Nephron progenitor cell (in vitro differentiated cells): ENCODE measurements at regions not wholly inside any gene's neighbourhood (a gene's known extent, or its start where the extent isn't known, plus 50 kb on each side); places are given as distances from the start of the nearest gene placed in this dataset.

Experiments
- DNase-seq: peaks from one replicate; pipeline ENCODE4 v3.0.0; 2021
- H3K27ac Mint-ChIP-seq: 2 replicates; pipeline ENCODE4 v1.8.0; 2021; ENCODE audit warnings: mild to moderate bottlenecking, moderate library complexity, mixed read lengths
- H3K27me3 Mint-ChIP-seq: 2 replicates; pipeline ENCODE4 v1.8.0; 2021; ENCODE audit warnings: mild to moderate bottlenecking, low read depth, mixed read lengths; ENCODE audit not compliant: poor library complexity
- H3K36me3 Mint-ChIP-seq: 2 replicates; pipeline ENCODE4 v1.8.0; 2021; ENCODE audit warnings: low read depth, mixed read lengths
- H3K4me1 Mint-ChIP-seq: 2 replicates; pipeline ENCODE4 v1.8.0; 2021; ENCODE audit warnings: mixed read lengths
- H3K4me3 Mint-ChIP-seq: 2 replicates; pipeline ENCODE4 v1.8.0; 2021; ENCODE audit warnings: mild to moderate bottlenecking, moderate library complexity, mixed read lengths
- H3K9me3 Mint-ChIP-seq: 2 replicates; pipeline ENCODE4 v1.8.0; 2021; ENCODE audit warnings: mild to moderate bottlenecking, moderate library complexity, mixed read lengths
- TF ChIP-seq, protein P1 (sequence below): fragments of 200-600 bp; sonication (generic); IDR thresholded peaks from 2 replicates; pipeline ENCODE4 v1.5.0; 2021; ENCODE audit warnings: antibody characterized with exemption

DNA sequence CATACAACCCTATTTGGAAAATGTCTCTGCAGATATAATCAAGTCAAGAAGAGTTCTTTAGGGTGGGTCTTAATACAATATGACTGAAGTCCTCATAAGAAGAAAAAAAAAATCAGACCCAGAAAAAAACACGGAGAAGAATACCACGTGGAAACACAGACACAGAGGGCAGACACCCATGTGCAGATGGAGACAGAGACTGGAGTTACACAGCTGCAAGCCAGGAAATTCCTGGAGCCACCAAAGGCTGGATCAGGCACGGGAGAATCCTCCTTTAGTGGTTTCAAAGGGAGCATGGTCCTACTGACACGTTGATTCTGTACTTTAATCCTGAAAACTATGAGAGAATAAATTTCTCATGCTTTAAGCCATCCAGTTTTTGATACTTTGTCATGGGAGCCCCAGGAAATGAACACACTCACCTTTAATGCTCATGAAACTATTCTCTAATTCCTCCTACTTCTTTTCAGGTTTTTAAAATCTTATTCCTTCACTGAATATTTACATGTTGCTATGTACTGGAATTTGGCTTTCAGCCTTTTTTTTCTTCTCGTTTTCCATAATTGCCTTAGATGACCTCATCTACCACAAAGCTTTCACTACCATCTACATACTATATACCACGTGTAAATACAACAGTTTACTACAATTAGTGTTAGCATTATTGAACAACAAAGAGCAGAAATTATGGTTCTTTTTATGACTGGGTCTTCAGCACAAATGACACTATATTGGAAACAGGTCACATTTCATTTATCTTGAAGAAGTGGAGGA is 529.1 kb downstream of the IRS1 start:
- DNase-seq = no peak
- TF ChIP-seq, protein P1, sequence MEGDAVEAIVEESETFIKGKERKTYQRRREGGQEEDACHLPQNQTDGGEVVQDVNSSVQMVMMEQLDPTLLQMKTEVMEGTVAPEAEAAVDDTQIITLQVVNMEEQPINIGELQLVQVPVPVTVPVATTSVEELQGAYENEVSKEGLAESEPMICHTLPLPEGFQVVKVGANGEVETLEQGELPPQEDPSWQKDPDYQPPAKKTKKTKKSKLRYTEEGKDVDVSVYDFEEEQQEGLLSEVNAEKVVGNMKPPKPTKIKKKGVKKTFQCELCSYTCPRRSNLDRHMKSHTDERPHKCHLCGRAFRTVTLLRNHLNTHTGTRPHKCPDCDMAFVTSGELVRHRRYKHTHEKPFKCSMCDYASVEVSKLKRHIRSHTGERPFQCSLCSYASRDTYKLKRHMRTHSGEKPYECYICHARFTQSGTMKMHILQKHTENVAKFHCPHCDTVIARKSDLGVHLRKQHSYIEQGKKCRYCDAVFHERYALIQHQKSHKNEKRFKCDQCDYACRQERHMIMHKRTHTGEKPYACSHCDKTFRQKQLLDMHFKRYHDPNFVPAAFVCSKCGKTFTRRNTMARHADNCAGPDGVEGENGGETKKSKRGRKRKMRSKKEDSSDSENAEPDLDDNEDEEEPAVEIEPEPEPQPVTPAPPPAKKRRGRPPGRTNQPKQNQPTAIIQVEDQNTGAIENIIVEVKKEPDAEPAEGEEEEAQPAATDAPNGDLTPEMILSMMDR = no peak
- H3K27me3 Mint-ChIP-seq = no peaks in the 10 kb centered on the region
- no peaks in the 10 kb centered on the region for H3K4me1 Mint-ChIP-seq
- H3K4me3 Mint-ChIP-seq = no peak overlapping the region
- no peaks in the 10 kb centered on the region for H3K9me3 Mint-ChIP-seq
- H3K36me3 Mint-ChIP-seq = no peaks in the 10 kb centered on the region
- no peak overlapping the region for H3K27ac Mint-ChIP-seq

DNA sequence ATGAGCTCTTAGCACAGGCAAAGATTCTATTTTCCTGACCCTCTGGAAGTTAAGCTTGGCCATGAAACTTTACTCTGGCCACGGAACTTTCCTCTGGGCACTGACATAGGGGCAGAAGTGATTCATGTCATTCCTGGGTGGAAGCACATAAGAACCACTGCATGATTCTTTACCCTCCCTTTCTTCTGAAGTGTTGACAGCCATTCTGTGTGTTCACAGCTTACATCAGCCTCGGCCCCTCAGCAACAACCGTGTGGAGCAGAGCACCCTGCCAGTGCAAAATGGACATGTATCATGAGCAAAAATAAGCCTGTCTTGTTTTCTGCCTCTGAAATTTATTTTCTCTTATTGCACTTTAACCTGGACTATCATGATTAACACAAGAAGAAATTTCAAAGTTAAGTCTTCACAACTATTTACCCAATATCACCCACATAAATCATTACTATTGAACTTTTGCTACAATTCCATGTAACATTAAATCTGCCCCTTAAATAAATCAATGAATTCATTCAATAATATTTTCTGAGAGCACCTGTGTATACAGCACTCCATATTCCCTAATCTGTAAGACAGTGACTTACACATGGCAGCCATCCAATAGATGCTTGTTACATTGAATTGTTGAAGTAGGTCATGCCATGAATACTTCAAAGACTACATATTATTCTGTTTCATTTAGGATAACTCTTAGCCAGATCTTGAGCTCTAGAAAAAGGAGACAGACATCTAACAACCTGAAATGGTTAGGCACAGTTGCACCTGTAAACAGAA is 531.9 kb downstream of the IRS1 start:
- no peak for DNase-seq
- Mint-ChIP-seq H3K9me3 (no peaks in the 10 kb centered on the region), H3K4me3 (no peak overlapping the region), H3K36me3 (no peaks in the 10 kb centered on the region), H3K27me3 (no peaks in the 10 kb centered on the region), H3K27ac (no peak overlapping the region), H3K4me1 (no peaks in the 10 kb centered on the region)
- TF ChIP-seq, protein P1 = no peak

DNA sequence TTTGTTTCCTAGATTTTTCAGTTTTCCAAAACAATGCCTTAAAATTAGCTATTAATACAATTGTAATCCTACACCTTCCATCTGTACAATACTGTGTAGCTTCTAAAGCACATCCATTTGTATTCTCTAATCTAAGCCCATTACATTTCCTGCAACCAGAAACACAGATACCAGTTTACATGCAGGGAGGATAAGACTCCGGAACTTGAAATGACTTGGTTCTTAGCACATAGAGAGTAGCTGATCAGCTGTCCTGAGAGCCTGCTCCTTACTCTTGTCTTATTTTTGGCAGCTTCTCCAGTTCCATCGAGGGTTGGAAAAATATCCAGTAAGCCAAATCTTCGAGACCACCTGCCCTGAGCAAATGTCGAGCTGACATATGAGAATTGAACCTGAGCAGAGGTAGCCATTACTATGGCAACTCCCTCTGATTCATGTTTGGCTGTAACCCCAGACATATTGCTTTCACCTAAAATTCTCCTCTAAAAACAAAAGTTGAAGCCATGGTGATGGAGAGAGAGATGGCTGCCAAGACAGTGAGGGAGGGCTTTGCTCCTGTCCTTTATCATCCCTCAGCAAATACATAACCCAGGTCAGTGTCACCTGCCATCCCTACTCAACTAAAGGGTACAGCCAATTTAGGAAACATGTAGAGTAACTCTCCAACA is 542.8 kb downstream of the IRS1 start:
- peaks cover 4% of the 10 kb centered on the region for H3K9me3 Mint-ChIP-seq
- DNase-seq = no peak
- TF ChIP-seq, protein P1 = no peak
- H3K36me3 Mint-ChIP-seq = no peaks in the 10 kb centered on the region
- no peaks in the 10 kb centered on the region for H3K4me1 Mint-ChIP-seq
- H3K27me3 Mint-ChIP-seq = peaks cover 10% of the 10 kb centered on the region
- H3K4me3 Mint-ChIP-seq = no peak overlapping the region
- no peak overlapping the region for H3K27ac Mint-ChIP-seq

DNA sequence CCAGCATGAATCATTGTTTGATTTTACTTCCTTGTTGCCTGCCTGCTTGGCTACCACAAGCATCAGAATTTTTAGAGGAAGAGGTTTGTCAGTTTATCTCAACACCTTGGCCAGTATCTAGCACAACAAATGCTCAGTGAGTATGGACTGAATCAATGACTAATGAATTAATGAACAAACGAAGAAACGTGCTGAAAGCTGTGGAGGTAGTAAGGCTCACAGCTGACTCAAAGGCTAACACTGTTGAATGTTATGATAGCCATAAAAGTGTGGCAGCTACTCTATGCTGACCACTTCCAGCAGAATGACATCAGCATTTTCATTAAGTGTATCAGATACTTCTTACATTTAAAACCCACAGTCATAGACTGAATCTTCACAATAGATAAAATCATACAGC is 543.4 kb downstream of the IRS1 start:
- Mint-ChIP-seq H3K4me1 (no peaks in the 10 kb centered on the region), H3K36me3 (no peaks in the 10 kb centered on the region), H3K9me3 (peaks cover 4% of the 10 kb centered on the region), H3K4me3 (no peak overlapping the region), H3K27ac (no peak overlapping the region), H3K27me3 (peaks cover 10% of the 10 kb centered on the region)
- TF ChIP-seq, protein P1 = no peak
- no peak for DNase-seq

DNA sequence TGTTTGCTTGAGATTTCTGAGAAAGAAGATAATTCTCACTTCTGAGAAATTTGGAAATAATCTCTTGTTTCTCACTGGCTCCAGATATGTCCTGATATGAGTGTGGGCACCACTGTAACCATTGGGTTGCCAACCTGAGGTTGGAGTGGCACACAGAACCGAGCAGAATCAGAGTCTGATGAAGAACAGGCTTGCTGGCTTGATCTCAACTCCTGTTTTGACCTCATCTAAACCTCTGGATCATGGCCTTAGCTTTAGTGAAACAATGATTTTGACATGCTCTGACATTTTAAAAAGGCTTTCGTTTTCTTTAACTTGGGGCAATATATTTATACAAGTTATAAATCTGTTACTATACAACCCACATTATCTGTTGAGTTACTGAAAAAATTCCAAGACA is 548.0 kb downstream of the IRS1 start:
- TF ChIP-seq, protein P1 = no peak
- no peaks in the 10 kb centered on the region for H3K4me1 Mint-ChIP-seq
- no peak overlapping the region for H3K27ac Mint-ChIP-seq
- peaks cover 4% of the 10 kb centered on the region for H3K9me3 Mint-ChIP-seq
- H3K4me3 Mint-ChIP-seq = no peak overlapping the region
- H3K36me3 Mint-ChIP-seq = no peaks in the 10 kb centered on the region
- no peak for DNase-seq
- H3K27me3 Mint-ChIP-seq = peaks cover 3% of the 10 kb centered on the region
